GM06990 (cell line): ENCODE measurements at regions not wholly inside any gene's neighbourhood (a gene's known extent, or its start where the extent isn't known, plus 50 kb on each side); places are given as distances from the start of the nearest gene placed in this dataset.
"Not testable (repeated sequence)": the region's sequence is repeated elsewhere in the genome, so short reads cannot be mapped to it uniquely, and the experiment has no call there.

Experiments
- DNase-seq: peaks from one replicate; pipeline ENCODE4 v3.0.0-alpha.2; 2011; ENCODE audit not compliant: insufficient read length; ENCODE audit errors: extremely low read depth
- H3K27me3 ChIP-seq: replicated peaks from 2 replicates; pipeline ENCODE4 v1.6.0; 2011; ENCODE audit warnings: low read length; ENCODE audit not compliant: control insufficient read depth, insufficient read depth
- H3K36me3 ChIP-seq: 2 replicates; pipeline ENCODE4 v1.5.1; 2011; ENCODE audit warnings: low read length; ENCODE audit not compliant: control insufficient read depth, insufficient read depth
- H3K4me3 ChIP-seq: replicated peaks from 2 replicates; pipeline ENCODE4 v1.5.1; 2011; ENCODE audit warnings: low read depth, mild to moderate bottlenecking, control low read depth, low read length
- TF ChIP-seq, protein P1 (sequence below): IDR thresholded peaks from 2 replicates; pipeline ENCODE4 v1.5.1; 2011; ENCODE audit warnings: low read length, control low read depth, mild to moderate bottlenecking, inconsistent platforms; ENCODE audit not compliant: insufficient read depth, poor library complexity, severe bottlenecking

DNA sequence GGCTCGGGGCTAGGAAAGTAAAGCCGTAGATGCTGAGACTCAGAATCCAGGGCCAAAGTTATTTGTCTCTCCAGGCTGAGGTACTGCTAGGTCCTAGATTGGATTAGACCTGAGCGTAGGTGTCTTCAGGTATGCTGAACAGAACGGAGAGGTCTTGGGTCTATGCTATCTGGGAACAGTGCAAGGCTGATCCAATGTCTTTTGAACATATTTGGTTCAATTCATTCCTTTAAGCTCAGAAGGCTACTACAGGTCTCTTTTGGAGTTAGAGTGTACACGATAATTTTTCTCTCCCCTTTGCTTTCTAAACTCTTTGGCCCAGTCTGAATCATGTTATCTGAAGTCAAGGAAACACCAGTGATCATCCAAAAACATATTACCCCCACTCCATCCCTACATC, 137.5 kb upstream of the TBL1XR1 start:
- Histone ChIP-seq H3K27me3 (no peaks in the 10 kb centered on the region), H3K36me3 (no peaks in the 10 kb centered on the region), H3K4me3 (no peak overlapping the region)
- TF ChIP-seq, protein P1, sequence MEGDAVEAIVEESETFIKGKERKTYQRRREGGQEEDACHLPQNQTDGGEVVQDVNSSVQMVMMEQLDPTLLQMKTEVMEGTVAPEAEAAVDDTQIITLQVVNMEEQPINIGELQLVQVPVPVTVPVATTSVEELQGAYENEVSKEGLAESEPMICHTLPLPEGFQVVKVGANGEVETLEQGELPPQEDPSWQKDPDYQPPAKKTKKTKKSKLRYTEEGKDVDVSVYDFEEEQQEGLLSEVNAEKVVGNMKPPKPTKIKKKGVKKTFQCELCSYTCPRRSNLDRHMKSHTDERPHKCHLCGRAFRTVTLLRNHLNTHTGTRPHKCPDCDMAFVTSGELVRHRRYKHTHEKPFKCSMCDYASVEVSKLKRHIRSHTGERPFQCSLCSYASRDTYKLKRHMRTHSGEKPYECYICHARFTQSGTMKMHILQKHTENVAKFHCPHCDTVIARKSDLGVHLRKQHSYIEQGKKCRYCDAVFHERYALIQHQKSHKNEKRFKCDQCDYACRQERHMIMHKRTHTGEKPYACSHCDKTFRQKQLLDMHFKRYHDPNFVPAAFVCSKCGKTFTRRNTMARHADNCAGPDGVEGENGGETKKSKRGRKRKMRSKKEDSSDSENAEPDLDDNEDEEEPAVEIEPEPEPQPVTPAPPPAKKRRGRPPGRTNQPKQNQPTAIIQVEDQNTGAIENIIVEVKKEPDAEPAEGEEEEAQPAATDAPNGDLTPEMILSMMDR = no peak
- no peak for DNase-seq

DNA sequence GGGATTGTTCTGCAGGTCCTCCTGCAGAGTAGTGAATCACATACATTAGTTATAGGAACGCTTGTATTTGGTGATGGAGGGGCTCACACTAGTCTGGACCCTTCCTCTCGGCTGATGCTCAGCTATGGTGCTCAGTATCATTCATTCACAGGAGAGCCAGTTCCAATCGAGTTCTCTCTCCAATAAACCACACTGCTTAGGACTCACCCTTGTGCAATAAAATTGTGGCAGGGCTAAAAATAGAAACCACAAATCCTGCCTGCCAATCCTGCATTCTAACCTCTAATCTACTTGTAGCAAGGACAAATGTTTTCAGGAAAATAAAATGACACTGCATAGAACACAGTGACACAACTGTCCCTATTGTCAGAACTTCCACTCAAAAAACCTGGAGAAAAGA, 138.4 kb upstream of the TBL1XR1 start:
- Histone ChIP-seq H3K36me3 (no peaks in the 10 kb centered on the region), H3K4me3 (no peak overlapping the region), H3K27me3 (no peaks in the 10 kb centered on the region)
- DNase-seq = no peak
- TF ChIP-seq, protein P1 = no peak

DNA sequence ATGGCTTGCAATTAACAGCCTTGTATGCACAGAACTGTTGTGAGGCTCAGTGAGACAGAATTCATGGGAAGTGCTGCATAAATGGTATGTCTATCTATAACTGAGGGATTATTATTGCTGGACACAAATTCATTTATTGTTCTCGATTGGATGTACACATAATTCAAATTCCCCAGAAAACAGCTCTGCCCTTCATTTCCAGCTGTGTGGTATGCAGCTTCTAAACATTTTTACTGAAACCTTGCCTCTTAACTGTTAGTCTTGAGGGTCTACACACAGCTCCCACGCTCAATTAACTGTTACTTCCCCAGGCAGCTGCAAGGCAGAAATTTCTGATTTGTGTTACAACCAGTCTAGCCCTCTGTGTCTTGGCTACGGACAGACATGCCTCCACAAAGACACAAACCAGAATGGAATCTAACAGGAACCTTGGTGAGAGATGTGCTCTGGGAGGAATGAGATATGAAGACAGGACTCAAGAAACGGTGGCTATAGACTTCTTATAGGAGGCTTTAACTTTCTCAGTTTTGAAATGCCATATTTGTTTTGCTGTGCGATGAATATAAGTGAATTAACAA, 139.7 kb upstream of the TBL1XR1 start:
- TF ChIP-seq, protein P1 = no peak
- H3K4me3 ChIP-seq = no peak overlapping the region
- no peak for DNase-seq
- no peaks in the 10 kb centered on the region for H3K36me3 ChIP-seq
- H3K27me3 ChIP-seq = no peaks in the 10 kb centered on the region

DNA sequence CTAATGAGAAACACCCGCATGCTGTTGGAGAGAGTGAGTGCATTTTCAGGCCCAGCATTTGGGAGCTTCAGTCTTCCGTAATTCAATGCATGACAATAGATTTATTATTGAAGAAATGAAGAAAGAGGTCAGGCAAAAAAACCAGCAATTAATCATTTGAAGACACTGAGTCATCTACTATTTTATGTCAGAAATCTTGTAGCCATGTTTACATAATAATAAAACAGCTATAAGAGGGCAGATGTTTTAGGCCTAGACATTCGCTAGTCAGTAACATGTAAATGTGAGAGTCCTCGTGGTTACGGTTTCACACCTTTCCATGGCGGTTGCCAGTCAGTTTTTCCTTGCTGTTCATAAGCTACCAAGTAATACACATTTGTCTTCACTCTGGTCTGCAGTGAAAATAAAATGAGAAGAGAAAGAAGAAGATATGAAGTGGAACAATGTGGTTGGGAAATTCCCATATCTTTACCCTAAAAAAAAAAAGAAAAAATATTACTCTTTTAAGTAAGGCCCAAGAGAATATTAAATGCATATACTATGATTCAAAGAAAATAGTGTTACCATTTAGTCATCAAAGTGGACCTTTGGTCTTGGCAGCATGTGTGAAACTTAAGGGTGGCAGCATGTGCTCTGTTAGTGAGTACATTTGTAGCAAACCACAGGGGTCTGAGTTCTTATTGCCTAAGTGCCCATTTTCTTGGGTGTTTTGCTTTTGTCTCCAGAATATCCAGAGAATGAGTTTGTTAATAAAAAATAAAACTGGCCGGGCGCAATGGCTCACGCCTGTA, 140.5 kb upstream of the TBL1XR1 start:
- TF ChIP-seq, protein P1 = no peak
- no peaks in the 10 kb centered on the region for H3K36me3 ChIP-seq
- peak; percentile 73 for DNase-seq
- no peaks in the 10 kb centered on the region for H3K27me3 ChIP-seq
- H3K4me3 ChIP-seq = no peak overlapping the region

DNA sequence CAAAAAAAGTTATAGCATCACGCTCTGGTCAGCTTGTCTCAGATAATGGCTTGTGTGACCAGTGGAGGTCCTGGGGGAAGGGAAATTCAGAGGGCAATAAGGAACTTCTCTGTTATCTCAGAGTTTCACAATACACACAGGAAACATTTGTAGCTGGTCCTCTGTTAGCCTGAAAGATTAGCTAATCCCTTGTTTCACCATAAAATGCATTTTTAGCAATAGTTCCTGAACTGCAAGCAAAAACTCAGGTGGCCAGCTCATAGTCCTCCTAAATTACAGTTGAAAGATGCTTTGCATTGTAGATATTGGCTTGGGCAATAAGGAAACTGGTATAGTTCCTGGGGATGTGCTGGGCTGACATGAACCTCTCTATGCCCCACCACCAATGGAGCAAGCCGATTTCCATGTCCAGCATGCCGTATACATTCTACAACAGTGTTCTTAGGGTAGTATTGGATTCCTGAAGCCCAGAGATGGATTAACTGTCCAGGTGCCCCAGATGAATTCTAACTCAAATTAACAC, 141.5 kb upstream of the TBL1XR1 start:
- TF ChIP-seq, protein P1 = no peak
- H3K36me3 ChIP-seq = no peaks in the 10 kb centered on the region
- no peak for DNase-seq
- no peaks in the 10 kb centered on the region for H3K27me3 ChIP-seq
- H3K4me3 ChIP-seq = no peak overlapping the region

- not testable (repeated sequence) for H3K27me3 ChIP-seq, DNase-seq, H3K4me3 ChIP-seq, H3K36me3 ChIP-seq
Observed at GRCh38 chr3:177339220-177339703, 142.0 kb upstream of the TBL1XR1 start.
